ENCODE measurements at regions not wholly inside any gene's neighbourhood (a gene's known extent, or its start where the extent isn't known, plus 50 kb on each side); places are given as distances from the start of the nearest gene placed in this dataset.

GRCh38 chr7:82694022-82694421, 250.4 kb upstream of the CACNA2D1 start:
- no peak overlapping the region for H3K4me3 ChIP-seq
- intact Hi-C loops (cut with DNase I) = no loop called here
- no peaks in the 10 kb centered on the region for H3K27me3 ChIP-seq
- 84 to 89% methylated on average over 5 of the region's 5 CpGs for WGBS, 2 donors
- H3K4me1 ChIP-seq = no peaks in the 10 kb centered on the region
- H3K27ac ChIP-seq = no peak overlapping the region
- no peaks in the 10 kb centered on the region for H3K9me3 ChIP-seq
- no peak for TF ChIP-seq CTCF (IDR thresholded peaks at IDR 0.05)
- no peaks in the 10 kb centered on the region for H3K36me3 ChIP-seq
- DNase-seq = no peak
- ATAC-seq = no peak

DNA sequence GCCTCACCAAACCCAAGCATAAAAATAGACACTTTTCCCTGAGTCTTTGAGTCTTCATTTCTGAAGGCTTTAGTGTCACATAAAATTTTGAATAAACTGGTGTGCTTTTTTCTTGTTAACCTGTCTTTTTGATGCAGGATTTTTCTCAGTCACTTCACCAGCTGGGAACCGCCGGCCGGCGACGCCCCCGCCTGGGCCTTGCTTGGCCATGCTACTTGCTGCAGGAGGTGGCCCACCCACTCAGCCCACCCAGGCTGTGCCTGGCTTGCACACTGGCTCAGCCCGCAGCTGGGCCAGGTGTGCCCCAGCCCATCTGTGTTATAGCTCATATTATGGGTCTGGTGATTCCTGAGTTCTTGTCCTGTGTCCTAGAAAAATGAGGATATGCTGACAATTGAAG, 247.4 kb upstream of the CACNA2D1 start:
- TF ChIP-seq CTCF (IDR thresholded peaks at IDR 0.05) = no peak
- no peak overlapping the region for H3K4me3 ChIP-seq
- H3K36me3 ChIP-seq = no peaks in the 10 kb centered on the region
- ATAC-seq (no peak), DNase-seq (no peak)
- WGBS, 2 donors = 93 to 95% methylated on average over 7 of the region's 7 CpGs
- no peaks in the 10 kb centered on the region for H3K9me3 ChIP-seq
- H3K27ac ChIP-seq = no peak overlapping the region
- no peaks in the 10 kb centered on the region for H3K27me3 ChIP-seq
- no peaks in the 10 kb centered on the region for H3K4me1 ChIP-seq
- intact Hi-C loops (cut with DNase I) = no loop called here

GRCh38 chr7:82685214-82685613, 241.6 kb upstream of the CACNA2D1 start:
- H3K4me1 ChIP-seq = no peaks in the 10 kb centered on the region
- no peak overlapping the region for H3K27ac ChIP-seq
- no peaks in the 10 kb centered on the region for H3K9me3 ChIP-seq
- peaks cover 0 to 4% (median 0%) of the 10 kb centered on the region in 7 donors for H3K27me3 ChIP-seq
- no peak for TF ChIP-seq CTCF (IDR thresholded peaks at IDR 0.05)
- intact Hi-C loops (cut with DNase I) = no loop called here
- ATAC-seq (no peak), DNase-seq (no peak)
- no peak overlapping the region for H3K4me3 ChIP-seq
- no peaks in the 10 kb centered on the region for H3K36me3 ChIP-seq
- WGBS, 2 donors = 81 to 86% methylated on average over 1 of the region's 1 CpG

DNA sequence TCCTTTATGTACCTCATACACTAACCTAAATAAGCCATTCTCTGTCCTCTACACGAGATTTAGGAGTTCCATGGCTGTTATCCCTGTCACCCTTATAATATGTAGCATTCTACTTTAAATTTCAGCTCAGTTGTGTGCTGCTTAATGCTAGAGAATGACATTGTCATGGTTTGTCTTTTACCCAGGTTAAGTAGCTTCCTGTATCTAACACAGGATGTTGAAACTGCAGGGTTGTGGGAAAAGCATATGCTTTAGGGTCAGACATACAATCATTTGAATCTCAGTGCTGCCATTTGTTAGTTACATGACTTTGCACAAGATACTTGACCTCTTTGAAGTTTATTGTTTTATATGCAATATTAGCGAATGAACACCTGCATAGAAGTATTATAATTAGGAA, 235.1 kb upstream of the CACNA2D1 start:
- Histone ChIP-seq H3K27me3 (peaks cover 0 to 3% (median 0%) of the 10 kb centered on the region in 7 donors), H3K9me3 (no peaks in the 10 kb centered on the region), H3K4me1 (peaks cover 0 to 17% (median 0%) of the 10 kb centered on the region in 9 donors), H3K36me3 (no peaks in the 10 kb centered on the region), H3K4me3 (no peak overlapping the region), H3K27ac (no peak overlapping the region)
- intact Hi-C loops (cut with DNase I) = no loop called here
- no peak for ATAC-seq
- DNase-seq = no peak
- WGBS, 2 donors = 63 to 72% methylated on average over 2 of the region's 2 CpGs
- TF ChIP-seq CTCF (IDR thresholded peaks at IDR 0.05) = no peak

DNA sequence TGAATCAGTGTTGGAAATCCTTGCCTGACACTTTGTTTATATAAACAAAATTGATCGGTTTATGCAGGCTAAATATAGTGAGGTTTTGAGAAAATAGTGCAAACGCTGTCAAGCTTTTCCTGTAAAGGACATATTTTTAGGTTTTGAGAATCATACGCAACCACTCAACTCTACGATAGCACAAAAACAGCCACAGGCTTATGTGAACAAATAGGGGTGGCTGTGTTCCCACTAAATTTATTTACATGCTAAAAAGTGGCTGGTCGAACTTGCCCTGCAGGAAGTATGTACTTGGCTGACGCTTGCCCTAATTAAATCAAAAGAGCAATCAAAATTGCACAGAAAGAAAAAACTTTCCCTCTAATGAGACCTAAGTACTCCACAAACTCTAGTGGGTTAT, 234.7 kb upstream of the CACNA2D1 start:
- Histone ChIP-seq H3K27ac (no peak overlapping the region), H3K27me3 (no peaks in the 10 kb centered on the region), H3K4me3 (no peak overlapping the region), H3K36me3 (no peaks in the 10 kb centered on the region), H3K9me3 (no peaks in the 10 kb centered on the region), H3K4me1 (peaks cover 0 to 17% (median 0%) of the 10 kb centered on the region in 9 donors)
- DNase-seq (no peak), ATAC-seq (no peak)
- WGBS, 2 donors = 59 to 69% methylated on average over 6 of the region's 6 CpGs
- TF ChIP-seq CTCF (IDR thresholded peaks at IDR 0.05) = no peak
- intact Hi-C loops (cut with DNase I) = no loop called here
